Right ventricle myocardium superior (tissue), 1 donor: ENCODE measurements at regions not wholly inside any gene's neighbourhood (a gene's known extent, or its start where the extent isn't known, plus 50 kb on each side); places are given as distances from the start of the nearest gene placed in this dataset.

Source experiments
- ATAC-seq: fragments of 200-7000 bp; cut with Tn5 transposase; one replicate; pipeline ENCODE4 v1.9.1; 2020; ENCODE audit warnings: mild to moderate bottlenecking; ENCODE audit not compliant: poor library complexity
- DNase-seq: peaks from one replicate; pipeline ENCODE4 v3.0.0-alpha.2; 2020
- intact Hi-C: fragments of 100-400 bp; cut with DNase I; formaldehyde crosslinking; loops from one replicate; pipeline ENCODE4 v1.11.2; 2022
- donor health status: DM: no; HTN: yes; CAD: no; lungs with severe emphysema.

DNA sequence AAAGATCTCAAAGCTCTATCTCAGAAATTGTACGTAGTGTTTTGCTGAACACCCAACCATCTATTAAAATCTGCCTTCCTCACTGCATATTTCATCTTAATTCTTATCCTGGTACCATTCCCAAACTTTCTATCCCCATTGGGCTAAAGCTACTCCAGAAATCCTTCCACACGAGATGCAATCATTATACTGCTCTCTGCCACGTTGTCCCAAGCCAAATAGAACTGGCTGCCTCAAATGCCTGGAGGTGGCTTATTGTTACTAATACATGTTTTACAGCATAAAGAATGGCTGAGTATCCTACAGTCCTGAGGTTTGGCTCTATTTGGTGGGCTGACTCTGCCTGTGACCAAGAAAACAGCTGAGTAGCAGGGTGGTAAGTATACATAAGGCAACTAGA lies 306.0 kb upstream of the ACVR2A start:
- ATAC-seq (peak; percentile 57), DNase-seq (no peak)
- intact Hi-C loops: no loop called here

DNA sequence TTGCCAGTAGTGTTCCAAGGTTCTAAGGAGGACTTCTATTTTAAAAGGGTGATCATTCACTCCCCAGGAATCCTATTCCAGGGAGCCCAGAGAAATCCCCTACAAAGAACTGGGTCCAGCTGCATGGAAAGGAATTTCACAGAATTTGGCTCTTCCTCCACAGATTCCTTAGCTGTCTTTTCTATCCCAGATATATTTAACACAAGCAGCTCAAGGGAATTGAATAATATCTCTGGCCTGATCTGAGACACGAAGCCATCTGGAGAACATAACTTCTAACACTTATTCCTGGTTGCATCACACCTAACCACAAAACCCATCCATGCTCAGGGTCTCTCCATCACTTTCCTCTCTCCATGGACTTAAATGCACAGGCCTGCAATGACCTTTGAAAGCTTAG lies 306.7 kb upstream of the ACVR2A start:
- DNase-seq (no peak), ATAC-seq (peak; percentile 39)
- intact Hi-C loops: no loop called here

DNA sequence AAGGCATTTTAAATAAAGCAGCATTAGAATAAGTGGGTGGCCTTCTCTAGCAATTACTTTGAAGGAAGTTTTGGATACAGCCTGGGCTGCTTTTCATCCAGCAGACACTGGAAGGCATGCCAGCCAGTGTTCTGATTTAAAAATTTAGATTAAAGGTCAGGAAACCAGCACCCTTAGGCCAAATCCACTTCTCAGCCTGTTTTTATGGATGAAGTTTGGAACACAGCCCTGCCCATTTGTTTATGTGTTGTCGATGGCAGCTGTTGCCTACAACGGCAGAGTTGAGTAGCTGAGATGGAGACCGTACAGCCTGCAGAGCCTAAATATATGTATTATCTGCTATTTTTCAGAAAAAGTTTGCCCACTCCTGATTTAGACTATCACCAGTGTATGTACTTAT lies 313.6 kb upstream of the ACVR2A start:
- DNase-seq (no peak), ATAC-seq (peak; percentile 61)
- intact Hi-C loops: no loop called here

DNA sequence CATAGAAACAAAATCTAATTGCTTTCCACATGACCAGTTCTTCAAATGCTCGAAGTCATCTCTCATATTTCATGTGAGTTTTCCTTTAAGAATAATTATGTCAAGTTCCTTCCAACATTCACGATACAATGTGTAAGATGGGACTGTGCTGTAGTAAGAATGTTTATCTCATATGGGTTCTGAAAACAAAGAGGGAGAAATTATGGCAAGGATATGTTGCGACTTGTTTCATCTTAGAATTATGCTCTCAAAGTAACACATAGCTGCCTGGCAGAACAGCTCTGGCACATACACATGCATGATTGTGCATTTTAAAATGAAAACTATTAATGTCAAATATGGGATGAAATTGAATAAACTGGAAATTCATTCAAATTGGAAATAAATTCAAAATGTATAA lies 314.8 kb upstream of the ACVR2A start:
- ATAC-seq (no peak), DNase-seq (no peak)
- intact Hi-C loops: no loop called here

DNA sequence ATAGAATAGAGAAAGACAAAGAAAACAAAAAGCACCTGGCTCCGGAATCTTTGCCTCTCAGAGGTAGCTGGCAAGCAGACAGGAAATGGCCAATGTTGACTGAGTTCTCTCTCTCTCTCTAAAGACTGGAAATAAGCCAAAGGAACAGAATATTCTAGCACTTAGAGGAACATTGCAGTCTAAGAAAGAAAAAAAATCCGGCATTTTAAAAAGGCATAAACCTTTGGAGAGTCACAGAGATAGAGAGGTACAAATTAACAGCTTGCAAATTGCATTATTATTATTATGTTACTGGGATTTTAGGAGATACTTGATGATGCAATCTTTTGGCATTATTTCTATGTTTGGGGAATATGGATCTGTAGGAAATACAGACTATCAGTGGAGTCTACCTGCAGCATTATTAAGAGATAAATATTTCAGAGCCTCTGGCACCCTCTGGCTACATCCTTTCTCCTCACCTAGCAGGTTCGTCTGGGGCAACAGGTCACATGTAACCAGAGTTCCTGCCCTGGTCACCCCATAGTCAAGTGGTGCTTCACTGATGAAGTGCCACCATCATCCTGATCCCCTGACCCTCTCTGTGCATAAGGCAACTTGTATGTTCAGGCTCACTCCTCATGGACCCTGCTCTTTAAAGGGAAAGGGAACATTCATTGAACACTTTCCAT lies 318.9 kb upstream of the ACVR2A start:
- intact Hi-C loops: no loop called here
- DNase-seq: no peak
- ATAC-seq: no peak

DNA sequence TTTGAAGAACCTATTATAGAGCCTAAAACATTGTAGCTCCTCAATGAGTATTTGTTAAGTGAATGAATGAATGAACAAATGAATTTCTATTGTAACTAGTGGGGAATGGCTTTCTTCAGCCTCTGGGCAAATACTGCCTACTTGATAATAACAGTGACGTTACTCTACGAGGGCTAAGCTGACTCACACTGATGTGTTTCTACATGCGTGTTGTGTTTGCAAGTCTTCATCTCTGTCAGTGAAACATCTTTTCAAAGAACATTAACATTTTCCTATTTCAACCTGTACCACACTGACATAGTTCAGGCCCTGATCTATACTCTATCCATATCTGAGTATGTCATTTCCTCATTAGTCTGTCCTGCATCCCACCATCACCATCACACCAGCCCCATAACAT lies 319.9 kb upstream of the ACVR2A start:
- DNase-seq: no peak
- intact Hi-C loops: no loop called here
- no peak for ATAC-seq

DNA sequence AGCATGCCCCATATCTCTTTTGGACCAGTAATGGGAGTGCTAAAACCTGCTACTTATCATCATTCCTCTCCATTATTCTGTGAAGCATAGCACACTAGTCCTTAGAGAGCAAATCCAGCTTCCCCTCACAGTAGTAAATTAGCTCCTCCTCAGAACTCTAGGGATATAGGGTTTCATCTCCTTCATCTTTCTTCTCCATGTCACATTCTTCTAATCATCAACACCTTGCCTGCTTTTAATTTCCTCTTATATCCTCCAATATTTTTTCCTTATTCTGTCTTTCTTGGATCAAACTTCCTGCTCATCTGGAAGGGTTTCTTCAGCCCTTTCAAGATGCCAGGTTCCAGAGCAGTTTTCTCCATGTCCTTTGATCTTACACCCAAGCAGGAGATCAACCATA lies 321.4 kb upstream of the ACVR2A start:
- DNase-seq: no peak
- no peak for ATAC-seq
- intact Hi-C loops: no loop called here

DNA sequence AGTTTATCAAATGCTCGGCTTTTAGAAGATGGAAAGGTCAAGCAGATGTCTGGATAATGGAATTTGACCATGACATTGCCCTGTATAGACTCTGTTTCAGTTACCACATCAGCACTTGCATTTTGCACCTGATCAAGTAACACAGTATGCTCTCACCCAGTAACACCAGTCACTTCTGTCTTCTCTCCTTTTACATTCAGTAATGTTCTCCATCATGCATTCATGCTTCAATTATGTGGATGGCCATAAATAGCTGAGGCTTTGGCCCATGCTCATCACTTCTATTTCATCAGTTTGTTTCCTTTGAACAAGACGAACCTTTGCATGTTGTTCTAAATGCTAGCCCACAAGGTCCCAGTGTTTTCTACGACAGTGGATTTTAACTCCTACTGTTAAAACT lies 322.9 kb upstream of the ACVR2A start:
- ATAC-seq: no peak
- DNase-seq: no peak
- intact Hi-C loops: no loop called here

DNA sequence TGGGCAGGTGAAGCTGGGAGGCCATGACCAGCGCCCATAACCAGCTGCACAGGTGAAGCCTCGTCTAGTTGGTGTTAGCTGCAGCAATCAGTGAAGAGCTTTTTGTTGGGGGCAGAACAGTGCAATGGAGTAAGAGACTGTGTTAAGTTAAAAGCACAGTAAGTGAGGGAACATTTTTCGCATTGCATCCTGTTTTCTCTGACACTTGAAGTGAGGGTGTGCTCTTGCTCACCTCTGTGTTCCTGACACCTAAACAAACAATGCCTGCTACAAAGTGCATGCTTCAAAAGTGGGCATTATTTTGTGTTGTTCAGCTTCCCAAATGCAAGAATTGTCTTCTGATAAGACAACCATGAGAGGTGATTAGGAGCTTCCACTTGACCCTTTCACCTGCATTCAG lies 324.0 kb upstream of the ACVR2A start:
- no peak for DNase-seq
- intact Hi-C loops: no loop called here
- ATAC-seq: no peak

DNA sequence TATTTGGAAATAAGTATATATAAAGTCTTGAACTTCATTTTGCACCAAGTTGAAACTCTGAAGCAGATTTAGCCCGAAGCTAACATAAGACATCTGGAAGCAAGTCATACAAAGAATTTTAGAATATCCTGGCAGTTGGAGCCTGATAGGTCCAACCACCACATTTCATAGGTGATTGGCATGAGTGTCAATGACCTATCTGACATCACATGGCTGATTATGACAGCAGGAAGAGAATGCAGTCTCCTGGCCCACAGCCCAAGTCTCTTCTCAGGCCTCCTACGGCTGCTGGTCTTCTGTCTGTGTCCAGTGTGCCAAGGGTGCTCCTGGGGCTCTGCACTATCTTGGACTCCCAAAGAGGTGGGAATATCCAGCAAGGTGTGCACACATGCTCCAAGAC lies 325.7 kb upstream of the ACVR2A start:
- intact Hi-C loops: no loop called here
- ATAC-seq: no peak
- DNase-seq: no peak

DNA sequence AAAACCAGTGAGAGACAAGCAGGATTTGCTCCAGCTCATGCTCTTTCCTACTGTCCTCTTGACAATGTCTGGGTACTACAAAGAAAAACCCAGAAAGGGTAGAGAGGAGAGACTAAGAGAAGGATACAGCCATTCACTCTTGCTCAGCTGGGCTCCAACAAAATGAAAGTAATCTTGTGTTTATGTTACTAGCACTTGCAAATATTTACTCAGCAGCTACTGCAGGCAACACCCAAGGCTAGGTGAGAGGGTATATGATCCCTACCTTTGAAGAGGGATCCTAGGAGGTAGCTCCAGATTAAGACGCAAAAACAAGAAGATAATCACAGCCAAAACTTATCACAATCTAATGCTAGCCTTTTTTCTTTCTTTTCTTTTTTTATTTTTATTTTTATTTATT lies 329.6 kb upstream of the ACVR2A start:
- intact Hi-C loops: no loop called here

DNA sequence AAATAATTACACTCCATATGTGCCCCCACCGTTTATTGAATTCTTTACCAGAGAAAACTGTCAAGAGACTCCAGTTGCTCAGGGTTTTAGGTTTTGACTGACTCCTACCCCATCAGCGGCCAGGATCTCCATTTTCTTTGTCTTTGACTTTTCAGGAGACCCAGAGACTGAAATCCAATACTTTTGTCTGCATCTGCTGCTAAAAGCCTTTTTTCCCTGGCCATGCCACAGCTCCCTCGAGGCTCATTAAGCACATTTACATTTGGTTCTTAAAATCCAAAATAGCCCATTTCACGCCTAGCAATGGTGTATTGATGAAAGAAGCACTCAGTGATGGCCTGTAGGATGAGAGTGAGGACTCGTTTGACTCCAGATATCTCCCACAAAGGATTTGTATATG lies 332.6 kb upstream of the ACVR2A start:
- no peak for DNase-seq
- intact Hi-C loops: no loop called here
- no peak for ATAC-seq

More for the DNA sequence above, 329.6 kb upstream of the ACVR2A start:
- DNase-seq (no peak), ATAC-seq (no peak)

DNA sequence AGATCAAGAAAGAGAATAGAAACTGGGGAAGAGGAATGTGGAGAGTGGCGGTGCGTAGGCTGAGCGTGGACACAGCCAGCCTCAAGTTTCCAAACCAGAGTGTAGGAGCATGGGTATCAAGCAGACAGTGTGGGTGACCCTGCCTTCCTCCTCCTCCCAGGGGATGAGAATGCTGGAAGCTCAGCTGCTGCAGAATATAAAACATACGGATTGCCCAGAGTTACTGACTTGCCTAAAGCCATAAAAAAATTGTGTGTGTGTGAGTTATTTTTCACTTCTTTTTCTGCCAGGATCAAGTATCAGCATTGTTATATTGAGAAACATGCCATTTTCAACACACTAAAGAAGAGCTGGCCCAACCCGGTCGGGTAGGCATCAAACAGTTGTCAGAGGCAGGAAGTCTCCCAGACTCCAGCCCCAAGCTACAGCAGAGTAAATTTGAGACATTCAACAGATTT lies 333.3 kb upstream of the ACVR2A start:
- peak; percentile 85 for ATAC-seq
- peak; percentile 69 for DNase-seq
- intact Hi-C loops: no loop called here

DNA sequence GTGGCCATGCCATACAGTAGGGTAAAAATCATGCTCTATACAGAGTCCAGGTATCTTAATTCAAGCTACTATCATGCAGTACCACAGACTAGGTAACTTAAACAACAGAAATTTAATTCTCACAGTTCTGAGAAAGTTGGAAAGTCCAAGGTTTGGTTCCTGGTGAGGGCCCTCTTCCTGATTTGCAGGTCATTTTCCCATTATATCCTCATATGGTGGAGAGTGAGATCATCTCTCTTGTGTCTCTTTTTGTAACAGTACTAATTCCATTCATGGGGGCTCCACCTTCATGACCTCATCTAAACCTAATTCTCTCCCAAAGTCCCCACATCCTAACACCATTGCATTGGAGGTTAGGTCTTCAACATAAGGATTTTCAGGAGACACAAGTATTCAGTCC lies 335.0 kb upstream of the ACVR2A start:
- DNase-seq (no peak), ATAC-seq (no peak)
- intact Hi-C loops: no loop called here

DNA sequence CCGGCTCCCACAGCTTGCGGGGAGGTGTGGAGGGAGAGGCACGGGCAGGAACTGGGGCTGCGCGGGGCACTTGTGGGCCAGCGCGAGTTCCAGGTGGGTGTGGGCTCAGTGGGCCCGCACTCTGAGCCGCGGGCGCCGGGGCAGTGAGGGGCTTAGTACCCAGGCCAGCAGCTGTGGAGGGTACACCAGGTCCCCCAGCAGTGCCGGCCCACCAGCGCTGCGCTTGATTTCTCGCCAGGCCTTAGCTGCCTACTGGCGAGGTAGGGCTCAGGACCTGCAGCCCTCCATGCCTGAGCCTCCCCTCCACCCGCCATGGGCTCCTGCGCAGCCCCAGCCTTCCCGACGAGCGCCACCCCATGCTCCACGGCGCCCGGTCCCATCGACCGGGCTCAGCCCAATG lies 337.9 kb upstream of the ACVR2A start:
- DNase-seq (no peak), ATAC-seq (no peak)
- intact Hi-C loops: no loop called here

DNA sequence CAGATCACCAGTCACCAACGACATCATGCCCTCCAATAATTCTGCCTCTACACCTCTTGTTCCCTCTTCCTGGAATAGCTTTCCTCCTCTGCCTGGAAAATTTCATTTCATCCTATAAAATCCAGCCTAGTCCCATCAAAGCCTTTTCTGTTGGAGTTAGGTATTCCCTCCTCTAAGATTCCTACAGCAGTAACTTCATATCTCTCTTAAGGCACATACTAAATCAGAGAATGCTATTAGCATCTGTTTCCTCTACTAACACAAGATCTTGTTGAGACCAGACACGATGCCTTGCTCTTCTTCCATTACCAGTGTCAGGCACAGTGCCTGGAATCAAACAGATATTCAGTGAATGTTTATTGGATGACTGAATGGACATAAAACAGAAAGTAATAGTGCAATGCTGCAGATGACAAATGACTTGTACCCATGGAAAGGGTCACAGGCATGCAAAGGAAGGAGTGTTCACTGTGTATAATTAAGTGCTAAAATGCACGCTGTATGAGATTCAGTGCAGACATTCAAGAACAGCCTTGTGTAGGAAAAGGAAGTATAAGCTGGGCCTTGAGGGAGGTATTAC lies 342.0 kb upstream of the ACVR2A start:
- ATAC-seq: no peak
- no peak for DNase-seq
- intact Hi-C loops: no loop called here

DNA sequence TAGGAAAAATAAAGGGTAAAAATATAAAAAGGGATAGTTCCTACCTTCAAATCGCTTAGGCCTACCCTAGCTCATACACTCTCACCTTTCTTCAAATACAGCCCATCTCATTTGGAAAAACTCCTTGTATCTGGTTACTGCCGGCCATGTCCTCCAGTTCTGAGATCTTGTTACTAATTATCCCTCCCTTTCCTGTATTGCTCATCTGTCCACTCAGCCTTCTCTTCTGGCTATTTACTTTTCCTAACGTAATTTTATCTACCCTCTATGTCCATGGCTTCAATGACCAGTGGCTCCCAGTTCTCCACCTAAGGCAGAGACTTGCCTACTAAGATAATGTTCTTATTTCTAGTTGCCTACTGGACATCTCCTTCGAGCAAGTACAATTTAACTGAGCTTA lies 342.9 kb upstream of the ACVR2A start:
- intact Hi-C loops: loop anchor here (2.0 kb wide), 1 partner anchor 17 kb away; no protein-coding TSS in a partner anchor
- ATAC-seq (no peak), DNase-seq (no peak)

DNA sequence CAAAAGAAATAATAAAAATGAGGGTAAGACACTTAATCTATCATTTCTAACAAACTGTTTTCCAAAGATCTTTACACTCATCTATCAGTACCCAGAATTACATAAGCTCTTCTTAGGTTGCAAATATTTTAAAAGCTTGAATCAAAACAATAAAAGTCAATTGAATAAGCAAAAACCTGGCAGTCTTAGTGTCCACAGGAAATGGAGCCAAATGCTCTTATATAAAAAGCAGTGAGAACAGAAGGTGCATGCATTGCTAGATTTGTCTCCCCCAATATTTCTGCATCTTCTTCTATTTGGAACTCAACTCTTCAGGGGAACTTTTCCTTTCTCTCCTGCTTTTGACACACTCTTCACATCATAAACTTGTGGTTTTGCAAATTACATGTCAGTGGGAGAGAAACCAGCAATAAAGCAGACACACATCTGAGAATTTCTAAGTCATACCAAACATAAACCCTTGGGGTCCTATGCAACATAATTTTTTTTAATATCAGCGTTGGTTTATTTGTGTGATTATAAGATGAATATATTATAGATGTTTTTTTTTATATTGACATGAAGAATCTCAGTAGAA lies 343.9 kb upstream of the ACVR2A start:
- intact Hi-C loops: loop anchor here (2.0 kb wide), 1 partner anchor 16 kb away; no protein-coding TSS in a partner anchor
- no peak for DNase-seq
- ATAC-seq: no peak

DNA sequence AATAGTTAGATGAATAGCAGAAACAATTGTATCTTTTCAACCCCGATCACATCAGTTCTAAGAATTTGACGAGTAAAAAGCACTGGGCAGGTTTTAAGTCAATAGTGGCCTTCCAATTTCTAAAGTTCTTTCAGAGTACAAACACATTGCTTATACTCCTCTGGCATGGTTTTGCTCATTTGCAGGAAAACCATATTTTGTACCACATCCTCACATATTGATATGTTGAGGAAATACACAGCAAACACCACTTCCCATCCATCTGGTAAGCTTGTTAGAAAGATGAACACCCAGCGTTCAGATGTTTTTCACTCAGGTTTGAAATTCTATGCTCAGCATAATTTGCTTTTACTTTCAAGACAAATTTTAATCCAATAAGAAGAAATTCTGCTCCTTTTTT lies 344.6 kb upstream of the ACVR2A start:
- intact Hi-C loops: loop anchor here (2.0 kb wide), 1 partner anchor 15 kb away; no protein-coding TSS in a partner anchor
- ATAC-seq: no peak

DNA sequence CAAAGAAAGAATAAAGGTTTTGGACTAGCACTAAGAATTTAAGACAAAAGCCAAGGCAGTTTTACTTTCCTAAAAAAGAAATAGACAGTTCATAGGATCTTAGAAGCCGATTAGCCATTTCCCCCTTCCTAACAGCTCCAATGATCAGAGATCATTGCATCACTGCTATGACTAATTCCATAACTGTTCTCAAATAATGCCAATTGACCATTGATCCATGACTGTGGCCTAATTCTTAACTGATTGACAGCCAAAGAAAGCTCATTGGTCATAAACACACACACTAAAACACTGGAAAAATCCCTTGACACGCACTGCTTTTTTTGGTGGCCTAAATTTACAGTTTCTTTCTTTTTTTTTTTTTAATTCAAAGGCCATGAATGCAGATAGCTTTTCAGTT lies 345.0 kb upstream of the ACVR2A start:
- intact Hi-C loops: loop anchor here (2.0 kb wide), 1 partner anchor 15 kb away; no protein-coding TSS in a partner anchor
- DNase-seq (no peak), ATAC-seq (no peak)

More for the DNA sequence above, 344.6 kb upstream of the ACVR2A start:
- no peak for DNase-seq
